KG1 (cell line): ENCODE measurements at regions not wholly inside any gene's neighbourhood (a gene's known extent, or its start where the extent isn't known, plus 50 kb on each side); places are given as distances from the start of the nearest gene placed in this dataset.

Experiments
- DNase-seq: peaks from one replicate; lab custom pipeline; 2025; lab: John Stamatoyannopoulos, UW

- no peak for DNase-seq
Measured at GRCh38 chr7:51528172-51528571, 211.6 kb upstream of the COBL start.

- no peak for DNase-seq
Measured at GRCh38 chr7:51521694-51522312, 205.2 kb upstream of the COBL start.

- no peak for DNase-seq
Measured at GRCh38 chr7:51521054-51521453, 204.4 kb upstream of the COBL start.

GRCh38 chr7:51518646-51519045 lies 202.0 kb upstream of the COBL start:
- DNase-seq = no peak

GRCh38 chr7:51517187-51517586 lies 200.6 kb upstream of the COBL start:
- DNase-seq = no peak

- no peak for DNase-seq
Measured at GRCh38 chr7:51501620-51502019, 185.0 kb upstream of the COBL start.

- DNase-seq = no peak
Measured at GRCh38 chr7:51482976-51483375, 166.4 kb upstream of the COBL start.

GRCh38 chr7:51481421-51481820 lies 164.8 kb upstream of the COBL start:
- DNase-seq = no peak

- DNase-seq = no peak
Measured at GRCh38 chr7:51477819-51478218, 161.2 kb upstream of the COBL start.

- no peak for DNase-seq
Measured at GRCh38 chr7:51477323-51477722, 160.7 kb upstream of the COBL start.

- DNase-seq = no peak
Measured at GRCh38 chr7:51476026-51476425, 159.4 kb upstream of the COBL start.

GRCh38 chr7:51472873-51473272 lies 156.3 kb upstream of the COBL start:
- DNase-seq = no peak

GRCh38 chr7:51471981-51472296 lies 155.3 kb upstream of the COBL start:
- DNase-seq = no peak

GRCh38 chr7:51471210-51471980 lies 154.8 kb upstream of the COBL start:
- no peak for DNase-seq

GRCh38 chr7:51467384-51468017 lies 150.9 kb upstream of the COBL start:
- DNase-seq = no peak

- DNase-seq = no peak
Measured at GRCh38 chr7:51459809-51460208, 143.2 kb upstream of the COBL start.

- no peak for DNase-seq
Measured at GRCh38 chr7:51458693-51459092, 142.1 kb upstream of the COBL start.

- DNase-seq = no peak
Measured at GRCh38 chr7:51457079-51457478, 140.5 kb upstream of the COBL start.

GRCh38 chr7:51456431-51457060 lies 139.9 kb upstream of the COBL start:
- DNase-seq = no peak

GRCh38 chr7:51455948-51456347 lies 139.3 kb upstream of the COBL start:
- DNase-seq = no peak

GRCh38 chr7:51455513-51455912 lies 138.9 kb upstream of the COBL start:
- no peak for DNase-seq

- no peak for DNase-seq
Measured at GRCh38 chr7:51455086-51455485, 138.5 kb upstream of the COBL start.

- no peak for DNase-seq
Measured at GRCh38 chr7:51452694-51453093, 136.1 kb upstream of the COBL start.
